GM19438 (cell line): ENCODE measurements at regions not wholly inside any gene's neighbourhood (a gene's known extent, or its start where the extent isn't known, plus 50 kb on each side); places are given as distances from the start of the nearest gene placed in this dataset.

ENCODE experiments used
- ATAC-seq: cut with Tn5 transposase; IDR thresholded peaks from one replicate; pipeline ENCODE4 v1.9.1; 2021; ENCODE audit warnings: low read depth; ENCODE audit not compliant: unreplicated experiment

GRCh38 chr5:93322974-93323860 lies 257.8 kb downstream of the NR2F1-AS1 start:
- no peak for ATAC-seq

GRCh38 chr5:93320920-93321445 lies 260.0 kb downstream of the NR2F1-AS1 start:
- ATAC-seq, result no peak

GRCh38 chr5:93313672-93314071 lies 267.3 kb downstream of the NR2F1-AS1 start:
- ATAC-seq, result no peak

GRCh38 chr5:93311881-93312280 lies 269.1 kb downstream of the NR2F1-AS1 start:
- ATAC-seq, result no peak

GRCh38 chr5:93307557-93307956 lies 273.5 kb downstream of the NR2F1-AS1 start:
- ATAC-seq, result no peak

- no peak for ATAC-seq
Observed at GRCh38 chr5:93305984-93306383, 275.0 kb downstream of the NR2F1-AS1 start.

GRCh38 chr5:93304456-93305250 lies 276.4 kb downstream of the NR2F1-AS1 start:
- no peak for ATAC-seq

- no peak for ATAC-seq
Observed at GRCh38 chr5:93303291-93303691, 277.7 kb downstream of the NR2F1-AS1 start.

- ATAC-seq, result no peak
Observed at GRCh38 chr5:93302711-93303110, 278.3 kb downstream of the NR2F1-AS1 start.

- no peak for ATAC-seq
Observed at GRCh38 chr5:93300945-93301344, 280.1 kb downstream of the NR2F1-AS1 start.

- no peak for ATAC-seq
Observed at GRCh38 chr5:93300309-93300923, 280.6 kb downstream of the NR2F1-AS1 start.

GRCh38 chr5:93299681-93300308 lies 281.2 kb downstream of the NR2F1-AS1 start:
- no peak for ATAC-seq

GRCh38 chr5:93297116-93297515 lies 283.9 kb downstream of the NR2F1-AS1 start:
- ATAC-seq, result no peak

- no peak for ATAC-seq
Observed at GRCh38 chr5:93296338-93296737, 284.7 kb downstream of the NR2F1-AS1 start.

GRCh38 chr5:93294996-93295395 lies 286.0 kb downstream of the NR2F1-AS1 start:
- ATAC-seq, result no peak

- ATAC-seq, result no peak
Observed at GRCh38 chr5:93294199-93294598, 286.8 kb downstream of the NR2F1-AS1 start.

- ATAC-seq, result no peak
Observed at GRCh38 chr5:93289942-93290341, 291.1 kb downstream of the NR2F1-AS1 start.

- no peak for ATAC-seq
Observed at GRCh38 chr5:93285461-93285860, 295.6 kb downstream of the NR2F1-AS1 start.

- no peak for ATAC-seq
Observed at GRCh38 chr5:93281980-93282772, 298.8 kb downstream of the NR2F1-AS1 start.

- no peak for ATAC-seq
Observed at GRCh38 chr5:93280518-93280917, 300.5 kb downstream of the NR2F1-AS1 start.
